ENCODE measurements at regions not wholly inside any gene's neighbourhood (a gene's known extent, or its start where the extent isn't known, plus 50 kb on each side); places are given as distances from the start of the nearest gene placed in this dataset.

DNA sequence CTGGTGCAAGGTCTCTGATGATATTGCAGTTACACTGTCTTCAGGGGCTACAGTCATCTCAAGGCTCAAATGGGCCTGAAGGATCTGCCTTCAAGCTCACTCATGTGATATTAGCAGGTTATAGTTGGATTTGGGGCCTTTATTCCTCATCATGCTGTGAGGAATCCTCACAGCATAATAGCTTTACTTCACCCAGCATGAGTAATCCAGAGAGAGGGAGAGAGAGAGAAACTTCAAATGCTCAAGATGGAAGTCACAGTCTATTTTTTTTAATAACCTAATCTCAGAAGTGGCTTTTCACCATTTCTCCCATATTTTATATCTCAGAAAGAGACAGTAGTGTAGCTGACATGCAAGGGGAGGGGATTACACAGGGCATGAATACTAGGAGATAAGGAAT, 658.7 kb downstream of the EPHA4 start:
- TF ChIP-seq, protein P1, sequence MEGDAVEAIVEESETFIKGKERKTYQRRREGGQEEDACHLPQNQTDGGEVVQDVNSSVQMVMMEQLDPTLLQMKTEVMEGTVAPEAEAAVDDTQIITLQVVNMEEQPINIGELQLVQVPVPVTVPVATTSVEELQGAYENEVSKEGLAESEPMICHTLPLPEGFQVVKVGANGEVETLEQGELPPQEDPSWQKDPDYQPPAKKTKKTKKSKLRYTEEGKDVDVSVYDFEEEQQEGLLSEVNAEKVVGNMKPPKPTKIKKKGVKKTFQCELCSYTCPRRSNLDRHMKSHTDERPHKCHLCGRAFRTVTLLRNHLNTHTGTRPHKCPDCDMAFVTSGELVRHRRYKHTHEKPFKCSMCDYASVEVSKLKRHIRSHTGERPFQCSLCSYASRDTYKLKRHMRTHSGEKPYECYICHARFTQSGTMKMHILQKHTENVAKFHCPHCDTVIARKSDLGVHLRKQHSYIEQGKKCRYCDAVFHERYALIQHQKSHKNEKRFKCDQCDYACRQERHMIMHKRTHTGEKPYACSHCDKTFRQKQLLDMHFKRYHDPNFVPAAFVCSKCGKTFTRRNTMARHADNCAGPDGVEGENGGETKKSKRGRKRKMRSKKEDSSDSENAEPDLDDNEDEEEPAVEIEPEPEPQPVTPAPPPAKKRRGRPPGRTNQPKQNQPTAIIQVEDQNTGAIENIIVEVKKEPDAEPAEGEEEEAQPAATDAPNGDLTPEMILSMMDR (IDR thresholded peaks at IDR 0.05): no peak
- no peak for TF ChIP-seq POLR2A (IDR thresholded peaks at IDR 0.05)

Measured in thyroid gland (tissue), 4 donors.